IPS-20b (cell line): ENCODE measurements at regions not wholly inside any gene's neighbourhood (a gene's known extent, or its start where the extent isn't known, plus 50 kb on each side); places are given as distances from the start of the nearest gene placed in this dataset.

Experiments used
- H3K27ac ChIP-seq: one replicate; pipeline ENCODE4 v1.5.1; 2013; ENCODE audit warnings: low read length
- H3K27me3 ChIP-seq: 2 replicates; pipeline ENCODE4 v1.6.1; 2013; ENCODE audit warnings: mild to moderate bottlenecking, low read length, inconsistent platforms; ENCODE audit not compliant: insufficient read depth
- H3K36me3 ChIP-seq: 2 replicates; pipeline ENCODE4 v1.6.1; 2013; ENCODE audit warnings: low read depth, mild to moderate bottlenecking, inconsistent platforms, low read length, moderate library complexity; ENCODE audit not compliant: insufficient read depth
- H3K4me1 ChIP-seq: 2 replicates; pipeline ENCODE4 v1.6.1; 2013; ENCODE audit warnings: mild to moderate bottlenecking, control low read depth, inconsistent platforms, low read length, moderate library complexity; ENCODE audit not compliant: insufficient read depth
- H3K4me3 ChIP-seq: 2 replicates; pipeline ENCODE4 v1.5.1; 2013; ENCODE audit warnings: mild to moderate bottlenecking, low read length, inconsistent platforms
- H3K9ac ChIP-seq: 2 replicates; pipeline ENCODE4 v1.6.1; 2013; ENCODE audit warnings: low read depth, mild to moderate bottlenecking, inconsistent platforms, low read length, moderate library complexity
- H3K9me3 ChIP-seq: 2 replicates; pipeline ENCODE4 v1.6.1; 2013; ENCODE audit warnings: mild to moderate bottlenecking, low read depth, low read length, inconsistent platforms; ENCODE audit not compliant: insufficient read depth

GRCh38 chr15:70586241-70586640 is 177.1 kb downstream of the UACA start:
- peaks cover 23% of the 10 kb centered on the region for H3K27me3 ChIP-seq
- no peaks in the 10 kb centered on the region for H3K9me3 ChIP-seq
- no peak overlapping the region for H3K9ac ChIP-seq

DNA sequence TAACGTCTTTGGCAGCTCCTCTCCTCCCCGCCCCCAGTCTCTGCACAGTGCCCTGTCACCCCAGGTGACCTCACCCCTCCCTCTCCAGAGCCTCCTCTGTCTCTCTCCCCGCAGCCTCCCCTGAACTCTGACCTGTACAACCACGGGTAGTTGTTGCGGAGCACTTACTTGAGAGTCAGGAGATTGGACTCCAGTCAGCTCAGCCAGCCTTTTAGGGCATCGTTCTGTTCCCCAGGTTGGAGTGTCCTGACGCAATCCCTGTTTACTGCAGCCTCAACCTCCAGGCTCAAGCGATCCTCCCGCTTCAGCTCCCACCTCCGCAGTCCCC is 177.7 kb downstream of the UACA start:
- Histone ChIP-seq H3K27me3 (peaks cover 23% of the 10 kb centered on the region), H3K4me1 (0 out of 2 replicates have a peak, but pooled peaks cover 6% of the 10 kb centered on the region), H3K27ac (no peak overlapping the region), H3K9me3 (no peaks in the 10 kb centered on the region), H3K9ac (no peak overlapping the region), H3K4me3 (peak overlapping the region; percentile 66; the same call in 1 of the 2 replicates), H3K36me3 (no peaks in the 10 kb centered on the region)

More at GRCh38 chr15:70586241-70586640, 177.1 kb downstream of the UACA start:
- H3K27ac ChIP-seq = no peak overlapping the region
- no peak overlapping the region for H3K4me3 ChIP-seq
- 0 out of 2 replicates have a peak, but pooled peaks cover 6% of the 10 kb centered on the region for H3K4me1 ChIP-seq
- H3K36me3 ChIP-seq = no peaks in the 10 kb centered on the region

- Histone ChIP-seq H3K9ac (peak overlapping the region; percentile 35; the same call in 1 of the 2 replicates), H3K27ac (no peak overlapping the region), H3K36me3 (no peaks in the 10 kb centered on the region), H3K4me3 (peak overlapping the region; percentile 66), H3K9me3 (no peaks in the 10 kb centered on the region), H3K4me1 (peaks cover 7% of the 10 kb centered on the region; the same call in 1 of the 2 replicates), H3K27me3 (peaks cover 23% of the 10 kb centered on the region)
Observed at GRCh38 chr15:70584838-70585706, 178.3 kb downstream of the UACA start.

DNA sequence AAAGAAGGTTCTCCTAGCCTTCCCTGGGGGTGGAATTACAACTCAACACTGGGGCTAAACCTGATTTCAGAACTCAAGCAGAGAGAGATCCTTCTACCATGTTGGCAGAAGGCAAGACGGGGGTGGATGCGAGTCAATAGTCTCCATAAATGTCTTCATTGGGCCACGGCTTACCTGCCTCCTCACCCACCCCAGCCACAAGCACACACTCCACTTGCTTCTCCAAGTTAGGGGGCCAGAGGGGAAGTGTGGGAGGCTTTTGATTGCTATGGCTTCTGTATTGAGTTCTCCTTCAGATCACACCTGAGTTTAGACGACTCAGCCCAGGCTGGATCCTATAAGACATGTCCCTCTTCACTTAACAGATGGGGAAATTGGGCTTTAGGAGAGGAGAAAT is 178.9 kb downstream of the UACA start:
- Histone ChIP-seq H3K4me3 (peak overlapping the region; percentile 66; the same call in 1 of the 2 replicates), H3K27ac (no peak overlapping the region), H3K9me3 (no peaks in the 10 kb centered on the region)

GRCh38 chr15:70583006-70583405 is 180.4 kb downstream of the UACA start:
- H3K9me3 ChIP-seq = no peaks in the 10 kb centered on the region
- no peak overlapping the region for H3K27ac ChIP-seq
- no peak overlapping the region for H3K4me3 ChIP-seq
- peaks cover 17% of the 10 kb centered on the region for H3K4me1 ChIP-seq
- no peaks in the 10 kb centered on the region for H3K36me3 ChIP-seq
- peaks cover 23% of the 10 kb centered on the region for H3K27me3 ChIP-seq
- no peak overlapping the region for H3K9ac ChIP-seq

More for the DNA sequence above, 178.9 kb downstream of the UACA start:
- Histone ChIP-seq H3K27me3 (peaks cover 23% of the 10 kb centered on the region), H3K4me1 (peaks cover 14% of the 10 kb centered on the region; the same call in 1 of the 2 replicates), H3K36me3 (no peaks in the 10 kb centered on the region), H3K9ac (no peak overlapping the region)

- H3K27me3 ChIP-seq = peaks cover 23% of the 10 kb centered on the region
- H3K27ac ChIP-seq = no peak overlapping the region
- no peak overlapping the region for H3K9ac ChIP-seq
- H3K9me3 ChIP-seq = no peaks in the 10 kb centered on the region
- no peak overlapping the region for H3K4me3 ChIP-seq
- H3K4me1 ChIP-seq = peaks cover 17% of the 10 kb centered on the region
- H3K36me3 ChIP-seq = no peaks in the 10 kb centered on the region
Observed at GRCh38 chr15:70582143-70582945, 181.0 kb downstream of the UACA start.

- Histone ChIP-seq H3K36me3 (no peaks in the 10 kb centered on the region), H3K27ac (no peak overlapping the region), H3K4me1 (peaks cover 17% of the 10 kb centered on the region), H3K9me3 (no peaks in the 10 kb centered on the region), H3K4me3 (no peak overlapping the region), H3K27me3 (peaks cover 19% of the 10 kb centered on the region), H3K9ac (no peak overlapping the region)
Observed at GRCh38 chr15:70580958-70581357, 182.4 kb downstream of the UACA start.

DNA sequence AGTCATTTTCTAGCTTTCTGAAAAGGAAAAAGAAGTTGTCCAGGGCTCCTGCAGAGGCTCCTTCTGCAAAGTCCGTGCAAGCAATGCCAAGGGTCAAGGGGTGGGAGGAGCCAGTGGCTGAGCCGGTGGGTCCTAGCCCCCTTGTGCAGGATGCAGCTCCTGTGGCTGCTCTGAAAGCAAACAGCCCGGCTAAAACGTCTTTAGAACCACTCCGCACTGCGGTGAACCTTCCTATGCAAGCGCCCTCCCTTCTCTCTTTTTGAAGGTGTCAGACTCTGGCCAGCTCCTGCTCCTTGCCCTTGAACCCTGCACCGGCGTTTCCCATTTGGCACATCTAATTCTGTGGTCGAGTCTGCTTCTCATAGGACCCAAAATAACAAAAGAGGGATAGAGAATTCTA is 183.1 kb downstream of the UACA start:
- no peak overlapping the region for H3K9ac ChIP-seq
- no peak overlapping the region for H3K4me3 ChIP-seq
- peaks cover 14% of the 10 kb centered on the region for H3K27me3 ChIP-seq
- H3K9me3 ChIP-seq = no peaks in the 10 kb centered on the region
- peaks cover 17% of the 10 kb centered on the region for H3K4me1 ChIP-seq
- no peak overlapping the region for H3K27ac ChIP-seq
- H3K36me3 ChIP-seq = no peaks in the 10 kb centered on the region

- Histone ChIP-seq H3K4me3 (no peak overlapping the region), H3K27ac (no peak overlapping the region), H3K4me1 (peaks cover 17% of the 10 kb centered on the region)
Observed at GRCh38 chr15:70579766-70580165, 183.6 kb downstream of the UACA start.

GRCh38 chr15:70578196-70578595 is 185.2 kb downstream of the UACA start:
- Histone ChIP-seq H3K9me3 (no peaks in the 10 kb centered on the region), H3K27me3 (no peaks in the 10 kb centered on the region), H3K27ac (no peak overlapping the region), H3K4me1 (peaks cover 11% of the 10 kb centered on the region), H3K4me3 (no peak overlapping the region), H3K36me3 (no peaks in the 10 kb centered on the region), H3K9ac (no peak overlapping the region)

More at GRCh38 chr15:70579766-70580165, 183.6 kb downstream of the UACA start:
- no peak overlapping the region for H3K9ac ChIP-seq
- no peaks in the 10 kb centered on the region for H3K9me3 ChIP-seq
- peaks cover 10% of the 10 kb centered on the region for H3K27me3 ChIP-seq
- H3K36me3 ChIP-seq = no peaks in the 10 kb centered on the region

DNA sequence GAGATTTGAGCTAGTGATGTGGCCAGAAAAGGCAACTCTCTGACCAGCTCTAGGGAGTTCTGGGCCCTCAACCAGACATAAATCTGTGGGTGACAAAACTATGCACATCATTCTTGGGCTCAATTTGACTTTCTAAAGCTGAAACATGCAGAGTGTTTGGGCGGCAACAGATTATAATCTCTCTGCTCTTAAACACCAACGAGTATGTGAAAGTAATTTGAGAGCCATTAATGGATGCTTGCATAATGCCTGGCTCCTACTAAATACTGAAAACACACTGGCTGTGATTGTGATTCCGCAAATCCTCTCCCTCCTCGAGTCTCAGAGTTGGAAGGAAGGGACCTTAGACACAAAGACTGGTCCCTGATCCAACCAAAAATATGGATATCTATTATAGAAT is 186.7 kb downstream of the UACA start:
- H3K4me3 ChIP-seq = no peak overlapping the region
- H3K27me3 ChIP-seq = no peaks in the 10 kb centered on the region
- H3K27ac ChIP-seq = no peak overlapping the region
- H3K36me3 ChIP-seq = no peaks in the 10 kb centered on the region
- H3K4me1 ChIP-seq = peaks cover 11% of the 10 kb centered on the region
- H3K9ac ChIP-seq = no peak overlapping the region
- H3K9me3 ChIP-seq = no peaks in the 10 kb centered on the region
